K562 (cell line): ENCODE measurements at regions not wholly inside any gene's neighbourhood (a gene's known extent, or its start where the extent isn't known, plus 50 kb on each side); places are given as distances from the start of the nearest gene placed in this dataset.

Experiments
- ASH1L ChIP-seq: fragments of 450-650 bp; IDR thresholded peaks from 2 replicates; pipeline ENCODE4 v1.6.1; 2018; ENCODE audit warnings: borderline replicate concordance, mild to moderate bottlenecking, low read depth; ENCODE audit not compliant: partially characterized antibody
- CREBBP ChIP-seq: IDR thresholded peaks from one replicate; pipeline ENCODE4 v1.6.1; 2012; ENCODE audit warnings: low read depth, mild to moderate bottlenecking, control low read depth, inconsistent platforms, low read length
- ELF1 ChIP-seq: fragments of 200-800 bp; sonication (Bioruptor generic); IDR thresholded peaks from 2 replicates; pipeline ENCODE4 v1.6.1; 2016; ENCODE audit warnings: missing genetic modification characterization, missing compliant biosample characterization
- FOXK1 ChIP-seq: sonication (generic); formaldehyde crosslinking; IDR thresholded peaks from 2 replicates; pipeline ENCODE4 v1.8.0; 2022; ENCODE audit warnings: missing genetic modification reagents, mild to moderate bottlenecking, borderline replicate concordance
- NEUROD1 ChIP-seq: fragments of 150-350 bp; IDR thresholded peaks from 2 replicates; pipeline ENCODE4 v1.6.1; 2014; ENCODE audit warnings: borderline replicate concordance, low read length, low read depth; ENCODE audit not compliant: partially characterized antibody
- NFE2 ChIP-seq: IDR thresholded peaks from 2 replicates; pipeline ENCODE4 v1.6.1; 2014; ENCODE audit warnings: antibody characterized with exemption, low read depth
- NFYB ChIP-seq: IDR thresholded peaks from 2 replicates; pipeline ENCODE4 v1.6.1; 2011; ENCODE audit warnings: mild to moderate bottlenecking, moderate library complexity; ENCODE audit not compliant: insufficient read length; ENCODE audit errors: extremely low read depth
- POLR2G ChIP-seq: fragments of 200-400 bp; formaldehyde crosslinking; IDR thresholded peaks from 2 replicates; pipeline ENCODE4 v1.6.1; 2017; ENCODE audit warnings: low read depth, mild to moderate bottlenecking, antibody characterized with exemption, low read length, moderate library complexity
- U2AF1 ChIP-seq: fragments of 200-400 bp; formaldehyde crosslinking; optimal IDR thresholded peaks from 2 replicates; pipeline ENCODE3; 2017; ENCODE audit warnings: mild to moderate bottlenecking, low read depth, low read length, moderate library complexity
- ZKSCAN8 ChIP-seq: fragments of 200-800 bp; sonication (Bioruptor generic); IDR thresholded peaks from 2 replicates; pipeline ENCODE4 v1.6.1; 2016; ENCODE audit warnings: missing genetic modification characterization, missing compliant biosample characterization
- ZNF589 ChIP-seq: fragments of 200-800 bp; sonication (Bioruptor generic); IDR thresholded peaks from 2 replicates; pipeline ENCODE4 v1.6.1; 2016; ENCODE audit warnings: low read depth, missing genetic modification characterization, missing compliant biosample characterization
- TF ChIP-seq, protein P1 (sequence below): fragments of 250-450 bp; sonication (Bioruptor Pico); IDR thresholded peaks from 2 replicates; pipeline ENCODE4 v1.9.0; 2021; ENCODE audit warnings: mild to moderate bottlenecking, inconsistent platforms
- TF ChIP-seq, protein P2 (sequence below): IDR thresholded peaks from 2 replicates; pipeline ENCODE4 v1.6.1; 2011; ENCODE audit not compliant: insufficient read length; ENCODE audit errors: extremely low read depth
- TF ChIP-seq, protein P3 (sequence below): fragments of 450-650 bp; IDR thresholded peaks from 2 replicates; pipeline ENCODE4 v1.6.1; 2018; ENCODE audit not compliant: partially characterized antibody
- TF ChIP-seq, protein P4 (sequence below): sonication (generic); formaldehyde crosslinking; IDR thresholded peaks from 2 replicates; pipeline ENCODE4 v1.8.1; 2022; ENCODE audit warnings: missing genetic modification reagents
- TF ChIP-seq, protein P5 (sequence below): sonication (generic); formaldehyde crosslinking; IDR thresholded peaks from 2 replicates; pipeline ENCODE4 v1.8.1; 2023; ENCODE audit warnings: mild to moderate bottlenecking, missing genetic modification reagents

DNA sequence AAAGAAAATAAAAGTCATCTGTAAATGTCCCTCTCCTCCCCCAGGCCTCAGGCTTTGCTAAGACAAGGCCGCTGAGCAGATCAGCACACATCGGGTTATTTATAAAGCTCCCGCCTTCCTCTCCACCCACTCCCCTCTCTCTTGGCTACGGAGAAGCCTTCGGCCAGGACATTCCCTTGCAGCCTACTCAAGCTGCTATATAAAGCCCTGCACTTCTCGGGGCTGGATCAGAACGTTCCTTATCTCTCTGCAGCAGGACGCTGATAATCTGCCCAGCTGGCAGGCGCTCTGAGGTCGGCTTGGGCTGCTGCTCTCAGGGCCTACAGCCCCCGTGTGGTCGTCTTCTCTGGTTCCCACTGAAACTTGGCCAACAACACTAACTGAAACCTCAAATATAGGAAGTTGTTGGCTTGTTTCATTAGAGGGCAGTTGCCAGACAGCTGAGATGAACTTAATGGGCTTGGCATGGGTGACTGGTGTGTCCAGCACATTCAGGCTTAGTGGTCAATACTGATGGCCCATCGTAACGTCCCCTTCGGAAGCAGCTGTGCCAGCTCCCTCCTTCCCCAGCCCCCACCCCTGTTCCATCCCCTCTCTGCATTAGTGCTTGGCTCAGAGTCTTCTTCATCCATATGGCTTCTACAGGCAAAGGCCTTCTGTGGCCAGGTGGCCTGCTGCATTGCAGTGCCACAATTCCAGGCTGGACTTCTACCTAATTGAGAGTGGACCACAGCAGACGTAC is 64.6 kb downstream of the IER5 start (continued):
- TF ChIP-seq, protein P1, sequence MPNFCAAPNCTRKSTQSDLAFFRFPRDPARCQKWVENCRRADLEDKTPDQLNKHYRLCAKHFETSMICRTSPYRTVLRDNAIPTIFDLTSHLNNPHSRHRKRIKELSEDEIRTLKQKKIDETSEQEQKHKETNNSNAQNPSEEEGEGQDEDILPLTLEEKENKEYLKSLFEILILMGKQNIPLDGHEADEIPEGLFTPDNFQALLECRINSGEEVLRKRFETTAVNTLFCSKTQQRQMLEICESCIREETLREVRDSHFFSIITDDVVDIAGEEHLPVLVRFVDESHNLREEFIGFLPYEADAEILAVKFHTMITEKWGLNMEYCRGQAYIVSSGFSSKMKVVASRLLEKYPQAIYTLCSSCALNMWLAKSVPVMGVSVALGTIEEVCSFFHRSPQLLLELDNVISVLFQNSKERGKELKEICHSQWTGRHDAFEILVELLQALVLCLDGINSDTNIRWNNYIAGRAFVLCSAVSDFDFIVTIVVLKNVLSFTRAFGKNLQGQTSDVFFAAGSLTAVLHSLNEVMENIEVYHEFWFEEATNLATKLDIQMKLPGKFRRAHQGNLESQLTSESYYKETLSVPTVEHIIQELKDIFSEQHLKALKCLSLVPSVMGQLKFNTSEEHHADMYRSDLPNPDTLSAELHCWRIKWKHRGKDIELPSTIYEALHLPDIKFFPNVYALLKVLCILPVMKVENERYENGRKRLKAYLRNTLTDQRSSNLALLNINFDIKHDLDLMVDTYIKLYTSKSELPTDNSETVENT (CRISPR knock-in tag), result no peak
- TF ChIP-seq U2AF1 (no peak), POLR2G (no peak), ELF1 (tag) (peak; percentile 58; the same call in 1 of the 2 replicates), ZNF589 (peak; percentile 99), CREBBP (no peak), NFE2 (peak; percentile 67), NEUROD1 (peak; percentile 93), ASH1L (no peak), ZKSCAN8 (peak; percentile 48), FOXK1 (CRISPR knock-in tag) (no peak), NFYB (no peak)
- TF ChIP-seq, protein P2, sequence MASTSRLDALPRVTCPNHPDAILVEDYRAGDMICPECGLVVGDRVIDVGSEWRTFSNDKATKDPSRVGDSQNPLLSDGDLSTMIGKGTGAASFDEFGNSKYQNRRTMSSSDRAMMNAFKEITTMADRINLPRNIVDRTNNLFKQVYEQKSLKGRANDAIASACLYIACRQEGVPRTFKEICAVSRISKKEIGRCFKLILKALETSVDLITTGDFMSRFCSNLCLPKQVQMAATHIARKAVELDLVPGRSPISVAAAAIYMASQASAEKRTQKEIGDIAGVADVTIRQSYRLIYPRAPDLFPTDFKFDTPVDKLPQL, result no peak
- TF ChIP-seq, protein P3, sequence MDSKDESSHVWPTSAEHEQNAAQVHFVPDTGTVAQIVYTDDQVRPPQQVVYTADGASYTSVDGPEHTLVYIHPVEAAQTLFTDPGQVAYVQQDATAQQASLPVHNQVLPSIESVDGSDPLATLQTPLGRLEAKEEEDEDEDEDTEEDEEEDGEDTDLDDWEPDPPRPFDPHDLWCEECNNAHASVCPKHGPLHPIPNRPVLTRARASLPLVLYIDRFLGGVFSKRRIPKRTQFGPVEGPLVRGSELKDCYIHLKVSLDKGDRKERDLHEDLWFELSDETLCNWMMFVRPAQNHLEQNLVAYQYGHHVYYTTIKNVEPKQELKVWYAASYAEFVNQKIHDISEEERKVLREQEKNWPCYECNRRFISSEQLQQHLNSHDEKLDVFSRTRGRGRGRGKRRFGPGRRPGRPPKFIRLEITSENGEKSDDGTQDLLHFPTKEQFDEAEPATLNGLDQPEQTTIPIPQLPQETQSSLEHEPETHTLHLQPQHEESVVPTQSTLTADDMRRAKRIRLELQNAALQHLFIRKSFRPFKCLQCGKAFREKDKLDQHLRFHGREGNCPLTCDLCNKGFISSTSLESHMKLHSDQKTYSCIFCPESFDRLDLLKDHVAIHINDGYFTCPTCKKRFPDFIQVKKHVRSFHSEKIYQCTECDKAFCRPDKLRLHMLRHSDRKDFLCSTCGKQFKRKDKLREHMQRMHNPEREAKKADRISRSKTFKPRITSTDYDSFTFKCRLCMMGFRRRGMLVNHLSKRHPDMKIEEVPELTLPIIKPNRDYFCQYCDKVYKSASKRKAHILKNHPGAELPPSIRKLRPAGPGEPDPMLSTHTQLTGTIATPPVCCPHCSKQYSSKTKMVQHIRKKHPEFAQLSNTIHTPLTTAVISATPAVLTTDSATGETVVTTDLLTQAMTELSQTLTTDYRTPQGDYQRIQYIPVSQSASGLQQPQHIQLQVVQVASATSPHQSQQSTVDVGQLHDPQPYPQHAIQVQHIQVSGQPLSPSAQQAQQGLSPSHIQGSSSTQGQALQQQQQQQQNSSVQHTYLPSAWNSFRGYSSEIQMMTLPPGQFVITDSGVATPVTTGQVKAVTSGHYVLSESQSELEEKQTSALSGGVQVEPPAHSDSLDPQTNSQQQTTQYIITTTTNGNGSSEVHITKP, result no peak
- TF ChIP-seq, protein P4, sequence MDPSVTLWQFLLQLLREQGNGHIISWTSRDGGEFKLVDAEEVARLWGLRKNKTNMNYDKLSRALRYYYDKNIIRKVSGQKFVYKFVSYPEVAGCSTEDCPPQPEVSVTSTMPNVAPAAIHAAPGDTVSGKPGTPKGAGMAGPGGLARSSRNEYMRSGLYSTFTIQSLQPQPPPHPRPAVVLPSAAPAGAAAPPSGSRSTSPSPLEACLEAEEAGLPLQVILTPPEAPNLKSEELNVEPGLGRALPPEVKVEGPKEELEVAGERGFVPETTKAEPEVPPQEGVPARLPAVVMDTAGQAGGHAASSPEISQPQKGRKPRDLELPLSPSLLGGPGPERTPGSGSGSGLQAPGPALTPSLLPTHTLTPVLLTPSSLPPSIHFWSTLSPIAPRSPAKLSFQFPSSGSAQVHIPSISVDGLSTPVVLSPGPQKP (CRISPR knock-in tag), result no peak
- TF ChIP-seq, protein P5, sequence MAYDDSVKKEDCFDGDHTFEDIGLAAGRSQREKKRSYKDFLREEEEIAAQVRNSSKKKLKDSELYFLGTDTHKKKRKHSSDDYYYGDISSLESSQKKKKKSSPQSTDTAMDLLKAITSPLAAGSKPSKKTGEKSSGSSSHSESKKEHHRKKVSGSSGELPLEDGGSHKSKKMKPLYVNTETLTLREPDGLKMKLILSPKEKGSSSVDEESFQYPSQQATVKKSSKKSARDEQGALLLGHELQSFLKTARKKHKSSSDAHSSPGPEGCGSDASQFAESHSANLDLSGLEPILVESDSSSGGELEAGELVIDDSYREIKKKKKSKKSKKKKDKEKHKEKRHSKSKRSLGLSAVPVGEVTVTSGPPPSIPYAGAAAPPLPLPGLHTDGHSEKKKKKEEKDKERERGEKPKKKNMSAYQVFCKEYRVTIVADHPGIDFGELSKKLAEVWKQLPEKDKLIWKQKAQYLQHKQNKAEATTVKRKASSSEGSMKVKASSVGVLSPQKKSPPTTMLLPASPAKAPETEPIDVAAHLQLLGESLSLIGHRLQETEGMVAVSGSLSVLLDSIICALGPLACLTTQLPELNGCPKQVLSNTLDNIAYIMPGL (CRISPR knock-in tag), result no peak
